ENCODE measurements at regions not wholly inside any gene's neighbourhood (a gene's known extent, or its start where the extent isn't known, plus 50 kb on each side); places are given as distances from the start of the nearest gene placed in this dataset.
"Not testable (repeated sequence)": the region's sequence is repeated elsewhere in the genome, so short reads cannot be mapped to it uniquely, and the experiment has no call there.

DNA sequence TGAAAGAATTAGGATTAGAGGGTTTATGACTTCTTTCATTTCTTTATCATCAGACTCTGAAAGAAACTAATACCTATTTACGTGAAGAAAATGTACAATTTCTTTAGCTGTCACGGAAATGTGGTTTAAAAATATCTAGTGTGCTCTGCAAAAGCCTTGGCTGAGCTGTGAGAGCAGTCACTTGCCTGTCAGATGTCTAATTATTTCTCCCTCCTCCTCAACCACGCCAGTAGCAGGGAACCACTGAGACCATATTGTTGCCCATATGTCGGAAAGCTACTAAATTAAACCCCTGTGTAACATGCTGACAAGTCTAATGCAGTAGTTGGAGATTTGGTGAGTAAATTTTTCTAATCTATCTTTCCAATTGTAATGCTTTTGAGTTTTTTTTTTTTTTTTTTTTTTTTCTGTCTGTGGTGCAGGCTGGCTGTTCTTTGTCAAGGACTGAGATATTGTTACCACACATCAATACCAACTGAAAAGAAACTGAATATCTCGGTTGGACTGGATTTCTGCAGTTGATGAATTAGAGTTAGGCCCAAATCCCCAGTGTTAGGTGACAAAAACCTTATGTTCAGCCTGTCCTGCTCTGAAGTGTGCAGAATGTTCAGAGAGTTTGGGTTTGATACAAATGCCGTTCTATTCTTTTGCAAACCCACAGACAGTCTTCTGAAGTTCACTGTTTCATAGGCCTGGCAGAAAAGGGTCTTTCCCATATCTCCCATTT, 302.9 kb upstream of the SYNCRIP start:
- no peak overlapping the region for H3K27ac Mint-ChIP-seq
- H3K9me3 Mint-ChIP-seq: peaks cover 3 to 28% (median 7%) of the 10 kb centered on the region in 6 donors
- DNase-seq: no peak
- no peaks in the 10 kb centered on the region for H3K36me3 Mint-ChIP-seq
- H3K4me1 Mint-ChIP-seq: no peaks in the 10 kb centered on the region
- no peak overlapping the region for H3K4me3 Mint-ChIP-seq
- H3K27me3 Mint-ChIP-seq (ENCODE audit: low read depth in 3 of 3): peaks cover 0 to 2% (median 0%) of the 10 kb centered on the region in 3 donors

DNA sequence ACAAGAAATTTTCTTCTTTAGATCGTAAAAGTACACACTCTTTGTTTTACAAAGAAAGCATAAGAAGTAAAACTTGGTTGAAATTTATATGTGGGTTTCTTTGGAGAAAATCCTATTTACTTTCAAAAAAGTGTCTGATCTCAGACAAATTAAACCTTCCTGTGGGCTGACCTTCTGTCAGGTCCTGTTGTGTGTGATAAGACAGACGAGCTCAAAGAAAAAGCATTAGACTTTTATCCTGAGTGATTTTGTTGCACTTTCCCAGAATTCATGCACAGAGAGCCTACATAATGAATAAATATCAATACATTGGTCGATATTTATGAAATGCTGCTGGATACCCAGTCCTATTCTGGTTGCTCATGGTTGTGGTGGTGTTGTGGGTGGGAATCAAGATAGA, 302.1 kb upstream of the SYNCRIP start:
- Mint-ChIP-seq H3K4me1 (no peaks in the 10 kb centered on the region), H3K36me3 (no peaks in the 10 kb centered on the region), H3K4me3 (no peak overlapping the region), H3K27me3 (ENCODE audit: low read depth in 3 of 3) (peaks cover 0 to 2% (median 0%) of the 10 kb centered on the region in 3 donors), H3K9me3 (peaks cover 1 to 24% (median 5%) of the 10 kb centered on the region in 6 donors), H3K27ac (no peak overlapping the region)
- DNase-seq: no peak

GRCh38 chr6:85942844-85943243, 300.2 kb upstream of the SYNCRIP start:
- no peak overlapping the region for H3K27ac Mint-ChIP-seq
- peaks cover 0 to 28% (median 6%) of the 10 kb centered on the region in 6 donors for H3K9me3 Mint-ChIP-seq
- H3K27me3 Mint-ChIP-seq (ENCODE audit: low read depth in 3 of 3): peaks cover 0 to 2% (median 2%) of the 10 kb centered on the region in 3 donors
- no peak for DNase-seq
- no peak overlapping the region for H3K4me3 Mint-ChIP-seq
- no peaks in the 10 kb centered on the region for H3K36me3 Mint-ChIP-seq
- H3K4me1 Mint-ChIP-seq: no peaks in the 10 kb centered on the region

DNA sequence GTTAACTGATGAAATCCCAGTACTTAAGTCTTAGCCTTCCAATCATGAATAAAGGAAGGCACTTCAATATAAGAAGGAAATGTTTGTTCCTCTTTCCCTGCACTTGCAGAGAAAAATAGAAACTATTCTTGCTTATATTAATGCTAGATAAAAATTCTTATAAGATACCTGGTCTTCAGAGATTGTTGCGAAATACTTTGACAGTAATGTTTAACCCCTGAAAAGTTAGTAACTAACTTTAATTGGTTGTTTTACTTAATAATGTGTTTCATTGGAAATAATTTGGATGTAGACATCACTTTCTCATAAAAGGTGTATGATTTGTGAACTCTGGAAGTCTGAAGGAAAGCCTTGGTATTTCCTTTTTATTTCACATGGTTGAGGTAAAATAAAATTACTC, 294.2 kb upstream of the SYNCRIP start:
- no peaks in the 10 kb centered on the region for H3K4me1 Mint-ChIP-seq
- H3K9me3 Mint-ChIP-seq: peaks cover 0 to 21% (median 12%) of the 10 kb centered on the region in 6 donors
- H3K36me3 Mint-ChIP-seq: no peaks in the 10 kb centered on the region
- no peak for DNase-seq
- peaks cover 0 to 2% (median 0%) of the 10 kb centered on the region in 3 donors for H3K27me3 Mint-ChIP-seq (ENCODE audit: low read depth in 3 of 3)
- H3K4me3 Mint-ChIP-seq: no peak overlapping the region
- no peak overlapping the region for H3K27ac Mint-ChIP-seq

GRCh38 chr6:85923013-85923430, 280.3 kb upstream of the SYNCRIP start:
- no peak for DNase-seq
- H3K4me1 Mint-ChIP-seq: no peaks in the 10 kb centered on the region
- H3K27me3 Mint-ChIP-seq (ENCODE audit: low read depth in 3 of 3): peaks cover 0 to 3% (median 1%) of the 10 kb centered on the region in 3 donors
- H3K36me3 Mint-ChIP-seq: no peaks in the 10 kb centered on the region
- peaks cover 0 to 6% (median 2%) of the 10 kb centered on the region in 6 donors for H3K9me3 Mint-ChIP-seq
- no peak overlapping the region for H3K27ac Mint-ChIP-seq
- H3K4me3 Mint-ChIP-seq: no peak overlapping the region

DNA sequence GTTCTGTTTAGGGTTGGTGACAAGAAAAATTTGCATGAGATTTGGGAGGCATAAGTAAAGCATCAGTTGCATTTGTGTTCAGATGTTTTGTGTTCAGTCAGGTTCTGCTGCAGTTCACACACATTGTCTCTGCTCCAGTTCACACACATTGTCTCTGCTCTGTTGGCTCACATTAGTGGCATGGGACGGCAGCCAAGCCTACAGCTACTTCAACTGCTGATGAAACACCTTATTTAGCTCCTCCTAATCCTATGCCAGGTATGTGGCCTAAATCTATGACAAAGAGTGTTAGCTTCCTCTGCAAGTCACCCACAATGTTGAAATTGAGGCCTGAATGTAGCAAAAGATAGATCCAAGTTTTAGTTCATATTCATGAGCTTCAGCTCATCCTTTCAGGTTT, 278.1 kb upstream of the SYNCRIP start:
- Mint-ChIP-seq H3K27ac (no peak overlapping the region), H3K9me3 (peaks cover 0 to 6% (median 1%) of the 10 kb centered on the region in 6 donors), H3K4me3 (no peak overlapping the region), H3K4me1 (no peaks in the 10 kb centered on the region), H3K36me3 (no peaks in the 10 kb centered on the region), H3K27me3 (ENCODE audit: low read depth in 3 of 3) (peaks cover 0 to 3% (median 1%) of the 10 kb centered on the region in 3 donors)
- no peak for DNase-seq

- H3K36me3 Mint-ChIP-seq: no peaks in the 10 kb centered on the region
- no peak for DNase-seq
- peaks cover 0 to 1% (median 0%) of the 10 kb centered on the region in 3 donors for H3K27me3 Mint-ChIP-seq (ENCODE audit: low read depth in 3 of 3)
These were observed 274.8 kb upstream of the SYNCRIP start for GRCh38 chr6:85917522-85917921.

DNA sequence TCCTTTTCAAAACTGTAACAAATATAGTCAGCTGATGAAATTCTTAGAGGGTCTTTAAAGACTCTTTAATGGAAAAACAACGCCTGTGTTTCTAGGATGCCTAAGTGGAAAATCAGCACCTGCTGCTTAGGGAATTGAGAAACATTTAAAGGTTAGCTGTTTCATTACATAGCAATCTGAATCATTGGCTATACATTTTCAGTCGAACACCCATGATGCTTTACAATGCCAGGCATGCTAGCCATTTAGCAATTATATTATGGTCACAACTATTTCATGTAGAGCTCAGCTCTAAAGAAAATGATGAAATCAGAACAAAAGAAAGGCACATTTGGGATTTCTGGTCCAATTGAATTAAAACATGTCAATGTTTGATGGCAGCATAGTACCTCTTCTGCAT, 270.3 kb upstream of the SYNCRIP start:
- no peak overlapping the region for H3K4me3 Mint-ChIP-seq
- H3K27ac Mint-ChIP-seq: no peak overlapping the region
- no peak for DNase-seq
- H3K4me1 Mint-ChIP-seq: no peaks in the 10 kb centered on the region
- H3K27me3 Mint-ChIP-seq (ENCODE audit: low read depth in 3 of 3): peaks cover 0 to 1% (median 0%) of the 10 kb centered on the region in 3 donors
- H3K9me3 Mint-ChIP-seq: peaks cover 0 to 10% (median 2%) of the 10 kb centered on the region in 6 donors
- no peaks in the 10 kb centered on the region for H3K36me3 Mint-ChIP-seq

More at GRCh38 chr6:85917522-85917921, 274.8 kb upstream of the SYNCRIP start:
- H3K4me1 Mint-ChIP-seq: no peaks in the 10 kb centered on the region
- no peak overlapping the region for H3K27ac Mint-ChIP-seq
- H3K9me3 Mint-ChIP-seq: peaks cover 0 to 2% (median 0%) of the 10 kb centered on the region in 6 donors
- H3K4me3 Mint-ChIP-seq: no peak overlapping the region

DNA sequence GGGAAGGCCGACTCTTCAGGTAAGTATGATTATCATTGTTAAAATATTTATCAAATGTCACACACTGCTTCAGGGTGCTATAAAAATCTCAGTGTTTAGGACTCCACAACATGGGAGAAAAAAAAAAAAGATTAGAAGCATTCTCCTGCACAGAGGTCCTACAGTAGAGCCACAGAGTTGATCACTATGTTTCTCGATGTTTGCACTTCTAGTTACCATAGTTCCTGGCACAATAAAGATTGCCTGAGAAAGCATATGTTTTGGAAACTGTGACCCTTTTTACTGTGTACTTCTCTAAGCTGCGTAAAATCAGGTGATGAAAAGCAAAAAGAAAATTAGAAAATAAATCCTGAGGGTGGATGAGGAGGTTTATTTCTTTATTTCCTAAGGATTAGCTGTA, 269.9 kb upstream of the SYNCRIP start:
- no peak for DNase-seq
- no peaks in the 10 kb centered on the region for H3K36me3 Mint-ChIP-seq
- H3K27me3 Mint-ChIP-seq (ENCODE audit: low read depth in 3 of 3): peaks cover 0 to 1% (median 0%) of the 10 kb centered on the region in 3 donors
- no peaks in the 10 kb centered on the region for H3K4me1 Mint-ChIP-seq
- H3K27ac Mint-ChIP-seq: no peak overlapping the region
- peaks cover 0 to 10% (median 3%) of the 10 kb centered on the region in 6 donors for H3K9me3 Mint-ChIP-seq
- H3K4me3 Mint-ChIP-seq: no peak overlapping the region

DNA sequence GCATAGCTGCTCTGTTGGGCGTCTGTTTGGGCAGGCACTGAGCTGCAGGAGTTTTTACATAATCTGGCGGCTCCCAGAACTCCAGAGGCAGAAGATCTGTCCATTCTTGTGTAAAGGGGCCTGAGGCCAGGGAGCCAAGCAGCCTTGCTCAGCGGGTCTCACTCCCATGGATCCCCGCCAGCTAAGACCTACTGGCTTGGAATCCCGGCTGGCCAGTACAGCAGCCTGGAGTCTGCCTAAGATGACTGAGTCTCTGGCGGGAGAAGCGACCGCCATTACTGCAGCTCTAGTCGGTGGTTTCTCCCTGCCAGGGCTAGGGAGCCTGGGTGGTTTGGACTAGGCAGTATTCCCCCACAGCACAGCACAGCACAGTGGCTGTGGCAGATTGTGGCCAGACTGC, 268.4 kb upstream of the SYNCRIP start:
- H3K36me3 Mint-ChIP-seq: no peaks in the 10 kb centered on the region
- H3K4me3 Mint-ChIP-seq: no peak overlapping the region
- H3K9me3 Mint-ChIP-seq: peaks cover 0 to 13% (median 6%) of the 10 kb centered on the region in 6 donors
- H3K4me1 Mint-ChIP-seq: no peaks in the 10 kb centered on the region
- DNase-seq: no peak
- H3K27me3 Mint-ChIP-seq (ENCODE audit: low read depth in 3 of 3): peaks cover 0 to 1% (median 0%) of the 10 kb centered on the region in 3 donors
- H3K27ac Mint-ChIP-seq: no peak overlapping the region

- not testable (repeated sequence) for H3K27me3 Mint-ChIP-seq (ENCODE audit: low read depth in 3 of 3); H3K36me3 Mint-ChIP-seq; H3K4me1 Mint-ChIP-seq; H3K4me3 Mint-ChIP-seq; H3K27ac Mint-ChIP-seq; DNase-seq
- peaks cover 0 to 22% (median 9%) of the 10 kb centered on the region in 6 donors for H3K9me3 Mint-ChIP-seq
These were observed 265.4 kb upstream of the SYNCRIP start for GRCh38 chr6:85908120-85908519.

- H3K36me3 Mint-ChIP-seq: no peaks in the 10 kb centered on the region
These were observed 249.7 kb upstream of the SYNCRIP start for GRCh38 chr6:85892346-85892745.

DNA sequence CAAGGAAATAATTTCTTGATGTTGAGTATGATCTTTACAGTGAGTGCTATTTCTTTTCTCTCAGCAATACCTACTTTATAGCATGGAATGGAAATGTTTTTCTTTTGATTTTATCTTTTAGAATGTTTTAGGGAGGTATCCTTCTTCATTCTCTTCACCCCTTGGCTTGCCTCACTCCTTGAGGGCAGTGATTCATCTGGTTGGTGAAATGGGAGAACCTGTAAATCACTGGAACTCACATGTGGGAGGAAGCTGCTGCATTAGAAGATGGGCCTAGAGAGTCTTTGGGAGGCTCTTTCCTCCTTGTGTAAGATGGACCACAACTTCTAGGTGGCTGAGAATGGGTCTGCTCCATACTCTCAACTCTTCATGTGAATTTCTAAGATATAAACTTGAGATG, 244.8 kb upstream of the SYNCRIP start:
- Mint-ChIP-seq H3K4me3 (no peak overlapping the region), H3K4me1 (no peaks in the 10 kb centered on the region), H3K27ac (no peak overlapping the region), H3K27me3 (ENCODE audit: low read depth in 3 of 3) (peaks cover 0 to 3% (median 3%) of the 10 kb centered on the region in 3 donors), H3K9me3 (peaks cover 0 to 6% (median 2%) of the 10 kb centered on the region in 6 donors), H3K36me3 (no peaks in the 10 kb centered on the region)
- no peak for DNase-seq

More at GRCh38 chr6:85892346-85892745, 249.7 kb upstream of the SYNCRIP start:
- Mint-ChIP-seq H3K4me3 (no peak overlapping the region), H3K27me3 (ENCODE audit: low read depth in 3 of 3) (peaks cover 0 to 3% (median 2%) of the 10 kb centered on the region in 3 donors), H3K27ac (no peak overlapping the region), H3K4me1 (no peaks in the 10 kb centered on the region), H3K9me3 (peaks cover 4 to 10% (median 7%) of the 10 kb centered on the region in 6 donors)
- DNase-seq: no peak

DNA sequence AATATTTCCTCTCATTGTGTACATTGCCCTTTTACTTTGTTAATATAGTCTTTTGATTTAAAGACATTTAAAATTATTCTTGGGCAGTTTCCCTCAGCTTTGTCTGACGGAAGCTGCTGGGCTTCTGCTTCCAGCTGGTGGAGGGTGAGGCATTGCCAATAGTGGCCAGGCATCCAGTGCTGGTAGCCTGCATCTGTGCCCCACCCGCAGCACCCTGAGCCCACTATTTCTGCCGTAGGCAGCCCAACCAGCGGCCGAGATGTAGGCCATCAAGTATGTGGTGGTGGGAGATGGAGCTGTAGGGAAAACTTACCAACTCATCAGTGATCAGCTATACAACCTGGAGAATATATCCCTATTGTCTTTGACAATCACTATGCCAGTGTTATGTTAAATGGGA, 226.0 kb upstream of the SYNCRIP start:
- Mint-ChIP-seq H3K36me3 (no peaks in the 10 kb centered on the region), H3K4me1 (no peaks in the 10 kb centered on the region), H3K4me3 (no peak overlapping the region), H3K9me3 (peaks cover 0 to 3% (median 0%) of the 10 kb centered on the region in 6 donors), H3K27ac (no peak overlapping the region), H3K27me3 (ENCODE audit: low read depth in 3 of 3) (peaks cover 0 to 2% (median 0%) of the 10 kb centered on the region in 3 donors)
- DNase-seq: no peak

Measured in immature natural killer cell (primary cell).